ENCODE measurements at regions not wholly inside any gene's neighbourhood (a gene's known extent, or its start where the extent isn't known, plus 50 kb on each side); places are given as distances from the start of the nearest gene placed in this dataset.

DNA sequence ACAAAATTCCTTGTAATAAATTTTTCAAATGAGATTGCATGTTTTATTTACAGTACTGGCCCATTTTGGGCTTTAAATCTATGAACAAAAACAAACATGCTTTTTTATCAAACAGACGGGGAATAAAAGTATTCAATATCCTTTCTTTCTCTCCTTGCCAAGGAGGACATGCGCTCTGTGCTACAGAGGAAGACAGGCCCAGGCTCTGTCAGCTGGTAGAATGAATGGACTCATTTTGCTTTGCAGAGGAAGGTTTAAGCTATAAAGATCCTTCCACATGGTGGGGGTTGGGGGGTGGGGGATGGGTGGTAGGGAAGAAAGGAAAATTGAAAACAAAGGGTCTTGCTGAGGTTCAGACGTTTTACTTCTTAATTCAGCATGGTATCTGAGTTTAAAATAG, 575.6 kb downstream of the INSC start:
- Histone ChIP-seq H3K36me3 (ENCODE audit: control insufficient read depth, insufficient read depth, low read length) (no peaks in the 10 kb centered on the region), H3K9me3 (ENCODE audit: control insufficient read depth, insufficient read depth, low read depth, low read length) (peaks cover 8% of the 10 kb centered on the region), H3K27me3 (ENCODE audit: control insufficient read depth, insufficient read depth, low read length) (no peaks in the 10 kb centered on the region), H3K9ac (ENCODE audit: low read length) (no peak overlapping the region), H3K4me3 (ENCODE audit: low read depth, low read length) (no peak overlapping the region), H3K27ac (ENCODE audit: low read depth, low read length) (no peak overlapping the region), H3K4me1 (ENCODE audit: control insufficient read depth, insufficient read depth, low read length) (0 out of 2 replicates have a peak, but pooled peaks cover under 1% of the 10 kb centered on the region)

DNA sequence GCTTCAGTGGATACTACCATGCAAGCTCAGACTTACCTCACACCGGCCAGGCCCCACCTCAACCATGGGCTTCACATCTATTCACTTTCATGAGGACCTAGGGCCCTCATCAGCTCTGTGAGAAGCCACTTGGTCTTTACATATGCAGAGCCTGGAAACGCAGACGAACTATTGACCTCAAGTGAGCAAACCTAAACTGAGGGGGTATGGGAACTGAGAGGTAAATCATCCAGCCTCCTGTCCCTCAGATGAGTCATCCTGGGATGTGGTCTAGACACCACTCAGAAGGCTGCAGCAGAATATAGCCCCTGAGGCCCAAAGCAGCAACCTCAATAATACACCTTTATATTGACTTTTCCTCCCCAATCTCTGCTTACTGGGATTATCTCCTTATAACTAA, 578.0 kb downstream of the INSC start:
- Histone ChIP-seq H3K4me1 (ENCODE audit: control insufficient read depth, insufficient read depth, low read length) (no peaks in the 10 kb centered on the region), H3K27ac (ENCODE audit: low read depth, low read length) (no peak overlapping the region), H3K9me3 (ENCODE audit: control insufficient read depth, insufficient read depth, low read depth, low read length) (peaks cover 8% of the 10 kb centered on the region), H3K4me3 (ENCODE audit: low read depth, low read length) (no peak overlapping the region), H3K27me3 (ENCODE audit: control insufficient read depth, insufficient read depth, low read length) (no peaks in the 10 kb centered on the region), H3K36me3 (ENCODE audit: control insufficient read depth, insufficient read depth, low read length) (no peaks in the 10 kb centered on the region), H3K9ac (ENCODE audit: low read length) (no peak overlapping the region)

GRCh38 chr11:15695096-15695721, 580.5 kb downstream of the INSC start:
- H3K27me3 ChIP-seq (ENCODE audit: control insufficient read depth, insufficient read depth, low read length), result no peaks in the 10 kb centered on the region
- H3K9me3 ChIP-seq (ENCODE audit: control insufficient read depth, insufficient read depth, low read depth, low read length), result peaks cover 8% of the 10 kb centered on the region
- no peaks in the 10 kb centered on the region for H3K36me3 ChIP-seq (ENCODE audit: control insufficient read depth, insufficient read depth, low read length)
- H3K4me3 ChIP-seq (ENCODE audit: low read depth, low read length), result no peak overlapping the region
- no peak overlapping the region for H3K9ac ChIP-seq (ENCODE audit: low read length)
- H3K4me1 ChIP-seq (ENCODE audit: control insufficient read depth, insufficient read depth, low read length), result no peaks in the 10 kb centered on the region
- H3K27ac ChIP-seq (ENCODE audit: low read depth, low read length), result no peak overlapping the region

GRCh38 chr11:15696069-15696468, 581.3 kb downstream of the INSC start:
- H3K36me3 ChIP-seq (ENCODE audit: control insufficient read depth, insufficient read depth, low read length), result no peaks in the 10 kb centered on the region
- no peaks in the 10 kb centered on the region for H3K27me3 ChIP-seq (ENCODE audit: control insufficient read depth, insufficient read depth, low read length)
- H3K4me3 ChIP-seq (ENCODE audit: low read depth, low read length), result no peak overlapping the region
- H3K9ac ChIP-seq (ENCODE audit: low read length), result no peak overlapping the region
- H3K27ac ChIP-seq (ENCODE audit: low read depth, low read length), result no peak overlapping the region
- H3K4me1 ChIP-seq (ENCODE audit: control insufficient read depth, insufficient read depth, low read length), result no peaks in the 10 kb centered on the region
- peaks cover 6% of the 10 kb centered on the region for H3K9me3 ChIP-seq (ENCODE audit: control insufficient read depth, insufficient read depth, low read depth, low read length)

DNA sequence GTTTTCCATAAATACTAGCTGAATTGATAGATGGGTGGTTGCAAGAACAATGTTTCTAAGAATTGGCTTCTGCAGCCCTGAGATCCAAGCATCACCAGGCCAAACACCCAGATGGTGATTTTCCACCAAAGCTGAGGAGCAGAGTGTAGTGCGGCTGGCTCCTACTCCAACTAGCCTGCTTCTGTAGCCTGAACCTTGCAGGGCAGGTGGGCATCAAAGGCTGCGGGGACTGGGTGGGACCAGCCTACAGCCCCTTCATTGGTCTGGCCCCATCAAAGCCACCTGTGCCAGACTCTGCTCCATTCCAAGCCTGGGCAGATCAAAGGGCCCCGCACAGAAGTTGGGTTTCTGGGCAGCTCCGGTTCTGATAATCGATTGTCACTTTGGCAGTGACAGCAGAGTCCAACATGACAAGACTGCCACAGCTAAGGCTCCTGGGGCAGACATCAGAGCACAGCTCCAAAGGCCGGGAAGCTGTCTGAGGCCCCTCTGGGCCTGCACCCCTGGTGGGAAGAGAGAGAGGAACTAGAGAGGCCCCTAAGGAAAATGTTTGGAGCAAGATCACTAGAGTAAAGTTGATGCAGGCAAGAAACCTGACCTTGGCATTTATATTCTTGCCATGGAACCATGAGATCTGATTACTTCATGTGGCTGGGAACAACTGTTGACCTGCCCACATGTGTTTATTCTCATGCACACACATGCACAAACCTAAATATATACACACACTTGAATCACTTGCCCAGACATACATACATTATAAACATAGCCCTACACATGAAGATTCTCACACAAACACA, 582.9 kb downstream of the INSC start:
- Histone ChIP-seq H3K36me3 (ENCODE audit: control insufficient read depth, insufficient read depth, low read length) (no peaks in the 10 kb centered on the region), H3K4me1 (ENCODE audit: control insufficient read depth, insufficient read depth, low read length) (no peaks in the 10 kb centered on the region), H3K9ac (ENCODE audit: low read length) (no peak overlapping the region), H3K27ac (ENCODE audit: low read depth, low read length) (no peak overlapping the region), H3K9me3 (ENCODE audit: control insufficient read depth, insufficient read depth, low read depth, low read length) (no peaks in the 10 kb centered on the region), H3K4me3 (ENCODE audit: low read depth, low read length) (no peak overlapping the region), H3K27me3 (ENCODE audit: control insufficient read depth, insufficient read depth, low read length) (no peaks in the 10 kb centered on the region)

- Histone ChIP-seq H3K9ac (ENCODE audit: low read length) (no peak overlapping the region), H3K4me1 (ENCODE audit: control insufficient read depth, insufficient read depth, low read length) (no peaks in the 10 kb centered on the region)
Observed at GRCh38 chr11:15698855-15699254, 584.1 kb downstream of the INSC start.

GRCh38 chr11:15699978-15700377, 585.3 kb downstream of the INSC start:
- H3K36me3 ChIP-seq (ENCODE audit: control insufficient read depth, insufficient read depth, low read length), result no peaks in the 10 kb centered on the region
- no peak overlapping the region for H3K4me3 ChIP-seq (ENCODE audit: low read depth, low read length)
- no peak overlapping the region for H3K27ac ChIP-seq (ENCODE audit: low read depth, low read length)
- no peaks in the 10 kb centered on the region for H3K9me3 ChIP-seq (ENCODE audit: control insufficient read depth, insufficient read depth, low read depth, low read length)
- H3K9ac ChIP-seq (ENCODE audit: low read length), result no peak overlapping the region
- no peaks in the 10 kb centered on the region for H3K4me1 ChIP-seq (ENCODE audit: control insufficient read depth, insufficient read depth, low read length)
- H3K27me3 ChIP-seq (ENCODE audit: control insufficient read depth, insufficient read depth, low read length), result no peaks in the 10 kb centered on the region

More at GRCh38 chr11:15698855-15699254, 584.1 kb downstream of the INSC start:
- Histone ChIP-seq H3K27me3 (ENCODE audit: control insufficient read depth, insufficient read depth, low read length) (no peaks in the 10 kb centered on the region), H3K36me3 (ENCODE audit: control insufficient read depth, insufficient read depth, low read length) (no peaks in the 10 kb centered on the region), H3K4me3 (ENCODE audit: low read depth, low read length) (no peak overlapping the region), H3K9me3 (ENCODE audit: control insufficient read depth, insufficient read depth, low read depth, low read length) (no peaks in the 10 kb centered on the region), H3K27ac (ENCODE audit: low read depth, low read length) (no peak overlapping the region)

DNA sequence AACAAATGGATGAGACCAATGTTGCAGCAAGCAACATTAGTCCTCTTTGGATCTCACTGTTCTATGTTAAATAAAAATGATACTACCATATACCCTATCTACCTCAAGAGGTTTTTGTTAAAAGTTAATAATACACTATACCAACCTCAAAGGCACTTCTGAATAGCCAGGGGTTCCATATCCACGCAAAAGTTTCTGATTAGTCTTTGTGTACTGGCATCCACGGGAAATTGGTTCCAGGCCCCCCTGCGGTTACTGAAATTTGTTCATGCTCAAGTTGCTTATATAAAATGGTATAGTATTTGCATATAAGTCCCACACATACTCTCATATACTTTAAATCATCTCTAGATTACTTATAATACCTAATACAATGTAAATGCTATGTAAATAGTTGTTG, 585.7 kb downstream of the INSC start:
- Histone ChIP-seq H3K9ac (ENCODE audit: low read length) (no peak overlapping the region), H3K9me3 (ENCODE audit: control insufficient read depth, insufficient read depth, low read depth, low read length) (no peaks in the 10 kb centered on the region; the same call in 1 of the 2 replicates)

DNA sequence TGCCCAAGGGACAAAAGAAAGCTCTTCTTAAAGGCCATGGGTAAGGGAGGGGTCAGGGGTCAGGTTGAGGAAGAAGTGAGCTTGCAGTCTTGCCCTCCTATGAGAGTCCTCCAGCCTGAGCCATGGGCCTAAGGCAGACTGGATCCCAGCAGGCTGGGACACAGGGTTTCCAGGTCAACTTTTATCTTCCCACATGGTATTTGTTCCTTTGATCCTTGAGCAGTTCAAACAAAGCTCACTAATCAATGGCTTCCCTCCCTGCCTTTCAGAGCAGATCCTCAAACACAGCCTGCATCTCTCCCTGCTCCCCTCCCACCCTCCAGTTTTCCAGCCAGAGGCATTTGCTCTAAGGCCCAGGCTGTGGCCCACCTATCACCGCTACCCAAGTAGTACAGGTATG, 589.3 kb downstream of the INSC start:
- peaks cover 8% of the 10 kb centered on the region; the same call in 1 of the 2 replicates for H3K9me3 ChIP-seq (ENCODE audit: control insufficient read depth, insufficient read depth, low read depth, low read length)
- H3K4me1 ChIP-seq (ENCODE audit: control insufficient read depth, insufficient read depth, low read length), result peaks cover 3% of the 10 kb centered on the region; the same call in 1 of the 2 replicates
- H3K36me3 ChIP-seq (ENCODE audit: control insufficient read depth, insufficient read depth, low read length), result no peaks in the 10 kb centered on the region
- no peak overlapping the region for H3K27ac ChIP-seq (ENCODE audit: low read depth, low read length)
- no peak overlapping the region for H3K9ac ChIP-seq (ENCODE audit: low read length)
- H3K4me3 ChIP-seq (ENCODE audit: low read depth, low read length), result no peak overlapping the region
- no peaks in the 10 kb centered on the region; the same call in 1 of the 2 replicates for H3K27me3 ChIP-seq (ENCODE audit: control insufficient read depth, insufficient read depth, low read length)

More for the DNA sequence above, 585.7 kb downstream of the INSC start:
- H3K27me3 ChIP-seq (ENCODE audit: control insufficient read depth, insufficient read depth, low read length), result no peaks in the 10 kb centered on the region
- H3K36me3 ChIP-seq (ENCODE audit: control insufficient read depth, insufficient read depth, low read length), result no peaks in the 10 kb centered on the region
- H3K4me1 ChIP-seq (ENCODE audit: control insufficient read depth, insufficient read depth, low read length), result no peaks in the 10 kb centered on the region
- H3K27ac ChIP-seq (ENCODE audit: low read depth, low read length), result no peak overlapping the region
- no peak overlapping the region for H3K4me3 ChIP-seq (ENCODE audit: low read depth, low read length)

DNA sequence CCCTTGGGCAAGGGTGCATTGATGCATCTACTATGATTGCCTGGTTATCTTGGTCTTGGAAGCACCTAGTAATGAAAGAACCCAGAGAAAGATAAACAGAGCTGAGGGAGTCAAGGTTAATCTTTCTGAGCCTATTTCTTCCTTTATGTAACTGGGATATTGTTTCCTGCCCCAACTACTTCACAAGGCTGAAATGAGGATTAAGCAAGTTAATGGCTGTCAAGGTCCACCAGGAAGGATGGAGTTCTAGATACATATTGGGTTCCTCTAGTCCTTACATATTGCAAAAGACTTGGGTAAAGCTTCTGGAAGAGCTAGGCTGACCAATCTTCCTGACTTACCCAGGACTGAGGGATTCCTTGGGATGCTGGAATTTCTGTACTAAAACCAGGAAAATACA, 589.8 kb downstream of the INSC start:
- H3K27me3 ChIP-seq (ENCODE audit: control insufficient read depth, insufficient read depth, low read length), result no peaks in the 10 kb centered on the region; the same call in 1 of the 2 replicates

DNA sequence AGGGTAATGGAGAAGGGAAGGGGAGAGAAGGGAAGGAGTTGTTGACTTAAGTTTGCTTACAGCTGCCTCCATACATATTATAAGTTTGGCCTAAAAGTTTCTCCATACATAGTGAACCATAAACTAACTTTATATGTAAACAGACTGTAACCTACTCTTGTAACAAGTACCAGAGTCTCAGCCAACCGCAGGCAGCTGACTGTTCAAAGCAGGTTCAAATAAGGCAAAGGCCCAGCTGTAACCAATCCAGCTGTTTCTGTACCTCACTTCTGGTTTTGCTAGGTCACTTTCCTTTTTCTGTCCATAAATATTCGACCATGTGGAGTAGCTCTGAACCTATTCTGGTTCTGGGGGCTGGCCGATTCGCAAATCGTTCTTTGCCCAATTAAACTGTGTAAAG, 591.2 kb downstream of the INSC start:
- Histone ChIP-seq H3K9me3 (ENCODE audit: control insufficient read depth, insufficient read depth, low read depth, low read length) (peaks cover 10% of the 10 kb centered on the region; the same call in 1 of the 2 replicates), H3K27me3 (ENCODE audit: control insufficient read depth, insufficient read depth, low read length) (no peaks in the 10 kb centered on the region; the same call in 1 of the 2 replicates), H3K9ac (ENCODE audit: low read length) (no peak overlapping the region), H3K4me1 (ENCODE audit: control insufficient read depth, insufficient read depth, low read length) (peaks cover 13% of the 10 kb centered on the region), H3K4me3 (ENCODE audit: low read depth, low read length) (no peak overlapping the region), H3K27ac (ENCODE audit: low read depth, low read length) (no peak overlapping the region), H3K36me3 (ENCODE audit: control insufficient read depth, insufficient read depth, low read length) (no peaks in the 10 kb centered on the region)

More for the DNA sequence above, 589.8 kb downstream of the INSC start:
- Histone ChIP-seq H3K36me3 (ENCODE audit: control insufficient read depth, insufficient read depth, low read length) (no peaks in the 10 kb centered on the region), H3K9ac (ENCODE audit: low read length) (no peak overlapping the region), H3K4me1 (ENCODE audit: control insufficient read depth, insufficient read depth, low read length) (peaks cover 3% of the 10 kb centered on the region; the same call in 1 of the 2 replicates), H3K9me3 (ENCODE audit: control insufficient read depth, insufficient read depth, low read depth, low read length) (peaks cover 10% of the 10 kb centered on the region; the same call in 1 of the 2 replicates), H3K4me3 (ENCODE audit: low read depth, low read length) (no peak overlapping the region), H3K27ac (ENCODE audit: low read depth, low read length) (no peak overlapping the region)

Measured in HUES6 (cell line).